RKO (cell line): ENCODE measurements at regions not wholly inside any gene's neighbourhood (a gene's known extent, or its start where the extent isn't known, plus 50 kb on each side); places are given as distances from the start of the nearest gene placed in this dataset.

Source experiments
- DNase-seq: peaks from one replicate; pipeline ENCODE4 v3.0.0-alpha.2; 2016; ENCODE audit warnings: low spot score

- DNase-seq: no peak
Observed at GRCh38 chr2:187934692-187935091, 357.0 kb upstream of the GULP1 start.

- DNase-seq: no peak
Observed at GRCh38 chr2:187935126-187935525, 356.5 kb upstream of the GULP1 start.

- DNase-seq: no peak
Observed at GRCh38 chr2:187936228-187936627, 355.4 kb upstream of the GULP1 start.

- DNase-seq: no peak
Observed at GRCh38 chr2:187939180-187939579, 352.5 kb upstream of the GULP1 start.

GRCh38 chr2:187942876-187943275, 348.8 kb upstream of the GULP1 start:
- DNase-seq: no peak

GRCh38 chr2:187943772-187944369, 347.8 kb upstream of the GULP1 start:
- DNase-seq: no peak

GRCh38 chr2:187949859-187950258, 341.8 kb upstream of the GULP1 start:
- no peak for DNase-seq

GRCh38 chr2:187951470-187952218, 340.0 kb upstream of the GULP1 start:
- no peak for DNase-seq

- DNase-seq: no peak
Observed at GRCh38 chr2:187956906-187957534, 334.7 kb upstream of the GULP1 start.

GRCh38 chr2:187959821-187960220, 331.9 kb upstream of the GULP1 start:
- peak; percentile 4 for DNase-seq

GRCh38 chr2:187962538-187962937, 329.1 kb upstream of the GULP1 start:
- no peak for DNase-seq

- DNase-seq: peak; percentile 52
Observed at GRCh38 chr2:187964746-187965145, 326.9 kb upstream of the GULP1 start.

- no peak for DNase-seq
Observed at GRCh38 chr2:187966924-187967323, 324.8 kb upstream of the GULP1 start.

GRCh38 chr2:187971893-187972292, 319.8 kb upstream of the GULP1 start:
- DNase-seq: no peak

- DNase-seq: peak; percentile 26
Observed at GRCh38 chr2:187976259-187976985, 315.3 kb upstream of the GULP1 start.

- DNase-seq: no peak
Observed at GRCh38 chr2:187976986-187977333, 314.7 kb upstream of the GULP1 start.

GRCh38 chr2:187978356-187978755, 313.3 kb upstream of the GULP1 start:
- DNase-seq: no peak

- no peak for DNase-seq
Observed at GRCh38 chr2:187982668-187983067, 309.0 kb upstream of the GULP1 start.

- DNase-seq: no peak
Observed at GRCh38 chr2:187985195-187985594, 306.5 kb upstream of the GULP1 start.

- DNase-seq: no peak
Observed at GRCh38 chr2:187985923-187986322, 305.8 kb upstream of the GULP1 start.

- no peak for DNase-seq
Observed at GRCh38 chr2:187986390-187987105, 305.1 kb upstream of the GULP1 start.

GRCh38 chr2:187988348-187988747, 303.3 kb upstream of the GULP1 start:
- no peak for DNase-seq
